ENCODE measurements at regions not wholly inside any gene's neighbourhood (a gene's known extent, or its start where the extent isn't known, plus 50 kb on each side); places are given as distances from the start of the nearest gene placed in this dataset.

DNA sequence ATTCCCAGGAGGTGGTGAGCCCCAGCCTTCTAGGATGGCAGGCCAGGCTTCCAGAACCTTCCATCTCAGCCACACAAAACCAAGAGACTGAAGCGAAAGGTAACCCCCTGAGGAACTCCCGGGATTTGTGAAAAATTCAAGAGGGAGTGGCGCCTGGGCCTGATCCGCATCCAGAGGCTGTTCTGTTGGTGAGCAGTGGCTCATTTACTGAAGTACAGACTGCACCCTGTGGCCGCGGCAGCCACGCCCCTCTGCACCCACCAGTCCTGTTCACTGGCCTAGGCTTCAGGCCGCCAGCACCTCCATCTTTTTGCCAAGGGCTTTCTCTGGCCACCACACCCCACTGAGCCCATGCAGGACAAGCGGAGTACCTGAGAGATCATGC lies 79.1 kb upstream of the PTPN1 start:
- Mint-ChIP-seq H3K36me3 (ENCODE audit: low read depth) (no peaks in the 10 kb centered on the region), H3K9me3 (no peaks in the 10 kb centered on the region), H3K27me3 (ENCODE audit: low read depth) (peaks cover 2% of the 10 kb centered on the region), H3K4me3 (no peak overlapping the region), H3K27ac (ENCODE audit: unreplicated experiment) (peak overlapping the region; percentile 27), H3K4me1 (no peaks in the 10 kb centered on the region)
- TF ChIP-seq, protein P1, sequence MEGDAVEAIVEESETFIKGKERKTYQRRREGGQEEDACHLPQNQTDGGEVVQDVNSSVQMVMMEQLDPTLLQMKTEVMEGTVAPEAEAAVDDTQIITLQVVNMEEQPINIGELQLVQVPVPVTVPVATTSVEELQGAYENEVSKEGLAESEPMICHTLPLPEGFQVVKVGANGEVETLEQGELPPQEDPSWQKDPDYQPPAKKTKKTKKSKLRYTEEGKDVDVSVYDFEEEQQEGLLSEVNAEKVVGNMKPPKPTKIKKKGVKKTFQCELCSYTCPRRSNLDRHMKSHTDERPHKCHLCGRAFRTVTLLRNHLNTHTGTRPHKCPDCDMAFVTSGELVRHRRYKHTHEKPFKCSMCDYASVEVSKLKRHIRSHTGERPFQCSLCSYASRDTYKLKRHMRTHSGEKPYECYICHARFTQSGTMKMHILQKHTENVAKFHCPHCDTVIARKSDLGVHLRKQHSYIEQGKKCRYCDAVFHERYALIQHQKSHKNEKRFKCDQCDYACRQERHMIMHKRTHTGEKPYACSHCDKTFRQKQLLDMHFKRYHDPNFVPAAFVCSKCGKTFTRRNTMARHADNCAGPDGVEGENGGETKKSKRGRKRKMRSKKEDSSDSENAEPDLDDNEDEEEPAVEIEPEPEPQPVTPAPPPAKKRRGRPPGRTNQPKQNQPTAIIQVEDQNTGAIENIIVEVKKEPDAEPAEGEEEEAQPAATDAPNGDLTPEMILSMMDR (conservative IDR thresholded peaks at IDR 0.05): no peak
- no peak for DNase-seq (ENCODE audit: low read depth, low spot score)

DNA sequence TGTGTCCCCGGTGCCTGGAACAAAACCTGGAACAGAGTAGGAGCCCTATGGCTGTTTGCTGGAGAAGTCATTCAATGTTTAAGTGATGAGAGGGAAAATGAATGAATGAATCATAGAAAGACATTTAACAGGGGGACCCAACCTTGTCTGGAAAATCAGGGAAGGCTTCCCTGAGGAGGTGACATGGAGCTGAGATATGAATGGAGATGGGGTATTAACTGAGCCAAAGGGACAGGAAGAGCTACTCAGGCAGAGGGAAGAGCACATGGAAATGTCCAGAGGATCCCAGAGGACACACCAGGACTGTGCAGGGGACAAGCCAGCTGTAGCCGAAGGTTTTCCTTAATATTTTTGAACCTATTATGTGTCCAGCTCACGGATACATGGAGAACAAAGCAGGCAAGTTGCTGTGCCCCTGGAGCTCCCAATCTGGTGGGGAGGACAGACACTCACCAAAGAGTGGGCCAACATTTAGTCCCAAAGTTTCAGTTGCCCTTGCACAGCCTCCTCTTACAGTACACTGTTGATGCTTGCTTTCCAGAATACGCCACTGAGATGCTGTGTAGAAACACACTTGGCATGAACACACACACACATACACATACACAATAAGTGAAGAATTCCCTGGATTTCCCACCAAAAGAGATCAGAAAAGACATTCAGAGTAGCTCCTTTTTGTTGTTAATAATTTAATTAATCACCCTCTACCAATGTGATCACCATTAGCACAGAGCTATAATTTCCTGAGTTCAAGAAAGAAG lies 77.0 kb upstream of the PTPN1 start:
- TF ChIP-seq, protein P1 (conservative IDR thresholded peaks at IDR 0.05): no peak
- H3K27ac Mint-ChIP-seq (ENCODE audit: unreplicated experiment): no peak overlapping the region
- H3K4me1 Mint-ChIP-seq: no peaks in the 10 kb centered on the region
- H3K9me3 Mint-ChIP-seq: no peaks in the 10 kb centered on the region
- H3K36me3 Mint-ChIP-seq (ENCODE audit: low read depth): no peaks in the 10 kb centered on the region
- no peak for DNase-seq (ENCODE audit: low read depth, low spot score)
- no peak overlapping the region for H3K4me3 Mint-ChIP-seq
- no peaks in the 10 kb centered on the region for H3K27me3 Mint-ChIP-seq (ENCODE audit: low read depth)

GRCh38 chr20:50434321-50434652 lies 75.9 kb upstream of the PTPN1 start:
- Mint-ChIP-seq H3K27me3 (ENCODE audit: low read depth) (no peaks in the 10 kb centered on the region), H3K4me1 (no peaks in the 10 kb centered on the region), H3K9me3 (no peaks in the 10 kb centered on the region), H3K4me3 (no peak overlapping the region), H3K27ac (ENCODE audit: unreplicated experiment) (no peak overlapping the region), H3K36me3 (ENCODE audit: low read depth) (no peaks in the 10 kb centered on the region)
- DNase-seq (ENCODE audit: low read depth, low spot score): no peak
- TF ChIP-seq, protein P1 (conservative IDR thresholded peaks at IDR 0.05): no peak

DNA sequence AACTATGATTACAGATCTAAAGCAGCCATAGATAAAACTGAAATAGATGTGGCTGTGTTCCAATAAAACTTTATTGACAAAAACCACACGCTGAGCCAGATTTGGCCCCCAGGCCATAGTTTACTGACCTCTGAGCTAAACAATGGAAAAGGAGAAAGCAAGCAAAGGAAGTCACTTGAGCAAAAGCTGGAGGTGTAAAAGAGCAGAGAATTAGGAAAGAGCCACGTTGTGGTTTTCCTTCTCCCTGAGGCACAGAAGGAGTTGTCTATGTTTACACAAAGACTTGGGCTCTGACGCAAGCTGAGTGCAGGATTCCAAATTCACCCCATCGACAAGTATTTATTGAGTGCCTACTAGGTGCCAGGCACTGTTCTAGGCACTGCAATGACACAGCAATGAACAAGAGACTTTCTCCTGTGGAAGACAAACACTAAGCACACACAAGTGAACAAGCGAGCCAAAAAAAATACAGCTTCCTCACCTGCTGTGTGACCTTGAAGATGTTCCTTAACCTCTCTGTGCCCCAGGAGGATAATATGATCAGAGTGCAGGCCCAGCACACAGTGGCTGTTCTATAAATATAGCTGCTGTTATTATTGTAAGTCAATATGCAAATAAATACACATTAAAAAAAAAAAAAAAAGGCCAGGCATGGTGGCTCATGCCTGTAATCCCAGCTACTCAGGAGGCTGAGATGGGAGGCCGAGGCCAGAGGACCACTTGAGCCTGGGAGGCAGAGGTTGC lies 75.4 kb upstream of the PTPN1 start:
- Mint-ChIP-seq H3K27ac (ENCODE audit: unreplicated experiment) (no peak overlapping the region), H3K27me3 (ENCODE audit: low read depth) (no peaks in the 10 kb centered on the region), H3K4me3 (no peak overlapping the region), H3K36me3 (ENCODE audit: low read depth) (no peaks in the 10 kb centered on the region), H3K4me1 (no peaks in the 10 kb centered on the region), H3K9me3 (no peaks in the 10 kb centered on the region)
- DNase-seq (ENCODE audit: low read depth, low spot score): no peak
- TF ChIP-seq, protein P1 (conservative IDR thresholded peaks at IDR 0.05): no peak

- H3K4me1 Mint-ChIP-seq: peaks cover under 1% of the 10 kb centered on the region
- DNase-seq (ENCODE audit: low read depth, low spot score): no peak
- H3K36me3 Mint-ChIP-seq (ENCODE audit: low read depth): no peaks in the 10 kb centered on the region
- H3K9me3 Mint-ChIP-seq: no peaks in the 10 kb centered on the region
- H3K4me3 Mint-ChIP-seq: no peak overlapping the region
- no peaks in the 10 kb centered on the region for H3K27me3 Mint-ChIP-seq (ENCODE audit: low read depth)
- H3K27ac Mint-ChIP-seq (ENCODE audit: unreplicated experiment): no peak overlapping the region
- TF ChIP-seq, protein P1 (conservative IDR thresholded peaks at IDR 0.05): no peak
Measured at GRCh38 chr20:50435397-50436051, 74.7 kb upstream of the PTPN1 start.

All from neural crest cell (in vitro differentiated cells).